Hematopoietic multipotent progenitor cell treated with erythropoietin and hydrocortisone succinate and interleukin-3 and kit ligand, for 6 days (in vitro differentiated cells): ENCODE measurements at regions not wholly inside any gene's neighbourhood (a gene's known extent, or its start where the extent isn't known, plus 50 kb on each side); places are given as distances from the start of the nearest gene placed in this dataset.

Source experiments
- DNase-seq: peaks from one replicate; pipeline ENCODE4 v3.0.0-alpha.2; 2015

DNA sequence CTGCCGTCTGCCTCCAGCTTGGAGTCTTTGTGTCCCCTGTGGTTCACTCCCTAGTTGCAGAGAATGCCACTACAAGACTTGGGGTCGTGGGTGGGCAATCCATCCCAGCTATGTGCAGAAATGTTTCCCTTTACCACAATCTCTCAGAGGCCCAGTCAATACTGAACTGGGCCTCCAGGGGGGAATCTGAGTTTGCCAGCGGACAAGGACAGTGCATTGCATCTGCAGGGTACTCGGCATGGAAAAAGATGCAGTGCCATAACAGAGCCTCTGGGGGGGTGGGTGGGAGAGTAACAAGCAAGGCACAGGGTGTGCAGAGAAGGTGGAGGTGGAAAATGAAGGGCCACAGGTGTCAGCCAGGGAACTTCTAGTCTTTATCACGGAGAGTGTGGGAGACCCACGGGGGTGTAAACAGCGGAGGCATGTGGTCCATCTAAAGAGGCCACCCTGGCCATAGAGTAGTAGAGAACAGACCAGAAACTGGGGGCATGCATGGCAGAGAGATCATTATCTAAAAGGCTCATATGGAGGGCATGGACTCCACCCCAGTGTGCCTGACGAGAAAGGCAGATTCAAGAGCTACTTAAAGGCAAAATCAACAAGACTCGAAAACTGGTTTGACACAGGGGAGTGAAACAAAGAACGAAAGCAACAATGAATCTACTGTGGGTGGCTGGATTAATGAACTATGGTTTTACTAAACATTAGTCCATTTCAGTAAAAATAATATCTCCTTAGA is 182.4 kb downstream of the ANXA2 start:
- no peak for DNase-seq

- no peak for DNase-seq
Observed at GRCh38 chr15:60217161-60217560, 180.6 kb downstream of the ANXA2 start.

- no peak for DNase-seq
Observed at GRCh38 chr15:60218256-60218655, 179.5 kb downstream of the ANXA2 start.

DNA sequence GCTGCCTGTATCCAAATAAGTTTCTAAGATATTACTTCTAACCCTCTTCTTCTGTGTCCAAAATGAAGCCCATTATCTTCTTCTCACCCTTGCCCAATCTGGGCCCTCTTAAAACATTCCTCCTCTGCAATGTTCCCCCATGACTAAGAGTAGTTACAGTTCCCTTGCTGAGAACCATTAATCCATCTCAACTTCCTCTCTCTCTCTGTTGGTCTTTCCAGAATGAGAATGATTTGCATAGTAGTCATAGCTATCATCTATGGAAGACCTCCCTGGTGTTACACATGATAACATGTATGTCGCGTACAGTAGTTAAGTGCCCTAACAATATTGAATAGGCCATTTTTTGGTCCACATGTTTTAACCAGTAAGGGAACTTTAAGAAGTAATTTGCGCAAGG is 177.9 kb downstream of the ANXA2 start:
- no peak for DNase-seq

DNA sequence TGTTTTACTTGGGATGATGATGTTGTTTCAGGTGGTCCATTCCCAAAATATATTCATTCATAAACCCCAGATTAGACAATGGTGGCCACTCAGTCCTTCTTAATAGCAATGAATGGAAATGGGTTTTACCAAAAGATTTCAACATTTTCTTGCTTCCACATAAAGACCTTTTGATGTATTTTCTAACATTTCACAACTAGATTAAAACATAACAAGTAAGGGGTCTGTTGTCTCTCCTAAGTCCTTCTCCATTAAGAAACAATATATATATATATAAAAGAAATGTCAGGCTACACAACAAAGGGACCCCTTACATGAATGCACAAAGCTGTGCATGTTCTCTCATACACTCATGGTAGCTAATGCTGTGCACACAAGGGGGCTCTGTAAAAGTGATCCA is 176.4 kb downstream of the ANXA2 start:
- no peak for DNase-seq

GRCh38 chr15:60222404-60222803 is 175.4 kb downstream of the ANXA2 start:
- no peak for DNase-seq

- no peak for DNase-seq
Observed at GRCh38 chr15:60223176-60223575, 174.6 kb downstream of the ANXA2 start.

- DNase-seq, result no peak
Observed at GRCh38 chr15:60226924-60227323, 170.9 kb downstream of the ANXA2 start.

GRCh38 chr15:60228101-60228500 is 169.7 kb downstream of the ANXA2 start:
- no peak for DNase-seq

- no peak for DNase-seq
Observed at GRCh38 chr15:60228619-60229018, 169.2 kb downstream of the ANXA2 start.

DNA sequence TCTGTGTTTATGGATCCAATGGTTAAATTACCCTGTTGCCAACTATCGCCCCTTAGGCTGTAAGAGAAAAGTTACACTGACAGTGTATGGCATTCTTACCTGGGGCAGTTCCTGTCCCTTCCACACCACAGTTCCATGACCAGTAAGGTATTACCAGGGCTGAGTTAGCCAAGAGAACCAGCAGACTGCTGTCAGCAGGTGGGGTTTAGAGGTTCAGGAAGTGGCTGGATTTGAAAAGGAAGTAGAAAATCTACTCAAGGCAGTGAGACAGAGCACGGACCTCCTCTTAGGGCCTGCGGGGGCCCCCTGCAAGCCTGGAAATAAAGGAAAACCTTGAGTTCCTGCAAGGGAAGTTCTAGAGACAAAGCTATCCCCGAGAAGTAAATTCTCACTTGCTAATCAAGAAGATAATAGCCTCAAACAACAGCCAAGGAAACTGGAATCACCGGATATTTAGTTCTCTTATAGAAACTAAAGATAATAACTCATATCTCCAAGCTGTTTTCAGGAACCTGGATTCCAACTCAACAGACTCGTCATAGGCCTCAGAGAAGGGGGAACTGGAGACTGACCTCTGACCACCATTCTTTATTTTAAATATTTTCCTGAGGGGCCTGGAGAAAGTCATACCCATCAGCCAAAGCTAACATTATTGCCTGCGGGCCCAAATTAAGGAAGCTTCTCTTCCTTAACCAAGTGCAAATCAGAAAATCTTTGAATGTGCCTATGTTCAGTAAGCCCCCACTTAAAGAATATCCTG is 161.7 kb downstream of the ANXA2 start:
- no peak for DNase-seq

GRCh38 chr15:60237446-60237845 is 160.3 kb downstream of the ANXA2 start:
- DNase-seq, result no peak

- no peak for DNase-seq
Observed at GRCh38 chr15:60243769-60244168, 154.0 kb downstream of the ANXA2 start.

- no peak for DNase-seq
Observed at GRCh38 chr15:60244813-60245212, 153.0 kb downstream of the ANXA2 start.

DNA sequence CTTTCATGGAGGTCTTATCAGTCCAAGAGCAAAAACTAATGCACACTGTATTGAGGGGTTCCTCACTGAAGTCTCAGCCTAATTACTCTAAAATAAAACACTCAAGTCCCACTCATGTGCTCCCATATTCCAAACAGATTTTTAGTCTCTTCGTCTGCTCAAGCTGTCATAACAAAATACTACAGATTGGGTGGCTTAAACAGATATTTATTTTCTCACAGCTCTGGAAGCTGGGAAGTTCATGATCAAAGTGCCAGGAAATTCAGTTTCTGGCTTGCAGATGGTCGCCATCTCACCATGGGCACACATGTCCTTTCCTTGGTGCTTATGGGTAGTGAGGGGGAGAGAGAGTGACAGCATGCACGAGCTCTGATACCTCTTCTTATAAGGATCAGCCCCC is 147.5 kb downstream of the ANXA2 start:
- no peak for DNase-seq

DNA sequence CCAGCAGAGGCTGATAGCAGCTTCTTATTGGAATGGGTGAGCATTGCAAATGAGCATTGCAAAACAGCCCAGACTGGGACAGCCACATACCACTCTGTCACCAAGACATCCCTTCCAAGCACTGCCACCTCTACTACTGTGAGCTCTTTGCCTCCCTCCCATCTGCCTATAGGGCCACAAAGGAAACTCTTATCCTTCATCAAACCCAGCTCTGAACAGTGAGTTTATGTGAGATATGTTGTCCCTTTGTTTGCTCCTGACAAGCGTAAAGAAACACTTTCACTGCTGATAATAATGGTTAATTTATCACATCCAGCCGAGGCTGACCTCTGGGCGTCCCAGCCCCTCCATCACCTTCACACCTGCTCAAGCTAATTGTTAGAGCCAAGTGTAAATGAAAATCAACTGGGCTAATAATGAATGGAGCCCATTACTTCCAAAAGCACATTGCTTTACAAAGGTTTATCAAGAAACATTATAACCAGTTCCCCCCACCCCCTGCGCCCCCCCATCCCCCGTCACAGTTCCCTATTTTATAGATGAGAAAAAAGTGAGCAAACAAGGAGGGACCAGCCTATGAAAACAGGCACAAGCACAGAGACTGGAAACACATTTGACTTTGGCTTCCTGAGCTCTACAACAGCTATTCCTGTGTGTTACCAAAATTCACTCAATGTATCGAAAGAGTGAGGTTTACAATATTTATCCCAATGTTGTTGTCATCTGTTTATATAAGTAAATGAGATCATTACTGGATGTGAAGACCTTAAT is 146.3 kb downstream of the ANXA2 start:
- no peak for DNase-seq

- no peak for DNase-seq
Observed at GRCh38 chr15:60254416-60254815, 143.4 kb downstream of the ANXA2 start.

DNA sequence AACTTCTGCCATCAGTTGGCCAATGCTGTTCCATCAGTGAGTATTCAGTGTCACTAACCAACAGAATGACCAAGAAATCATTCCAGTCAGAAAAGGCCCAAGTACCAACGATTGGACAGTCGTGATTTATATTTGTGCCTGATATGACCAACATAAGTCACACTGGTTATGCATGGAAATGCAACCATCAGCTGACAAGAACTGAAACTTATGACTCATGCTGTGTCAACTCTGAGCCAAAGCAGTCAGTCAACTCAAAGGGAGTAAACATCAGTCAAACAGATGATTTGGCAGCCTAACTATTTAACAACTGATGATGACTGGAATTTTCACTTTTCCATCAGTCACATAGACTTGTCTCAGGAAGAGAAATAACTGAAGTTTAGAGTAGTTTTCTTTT is 142.4 kb downstream of the ANXA2 start:
- DNase-seq, result no peak

DNA sequence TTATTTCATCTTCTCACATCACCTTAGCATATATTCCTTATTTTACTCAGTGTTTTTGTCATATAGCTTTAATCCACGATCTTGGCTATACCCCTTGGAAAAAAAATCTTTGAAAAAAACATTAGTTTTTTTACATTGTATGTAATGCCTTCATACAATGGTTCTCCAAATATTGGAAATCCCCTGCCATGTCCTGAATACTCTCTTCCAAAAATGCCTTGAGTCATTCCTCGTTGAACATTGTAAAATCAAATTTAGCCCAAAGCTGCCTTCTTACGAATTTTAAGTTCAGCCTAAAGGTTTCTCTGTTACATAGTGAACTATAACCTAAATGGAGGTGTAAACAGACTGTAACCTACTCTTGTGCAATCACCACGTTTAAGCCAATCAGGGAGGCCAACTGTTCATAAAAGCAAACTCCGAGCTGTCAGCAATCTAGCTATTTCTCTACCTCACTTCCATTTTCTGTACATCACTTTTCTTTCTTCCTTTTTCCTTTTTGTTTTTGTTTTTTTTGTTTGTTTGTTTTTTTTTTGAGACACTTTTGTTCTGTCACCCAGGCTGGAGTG is 140.1 kb downstream of the ANXA2 start:
- no peak for DNase-seq

- DNase-seq, result no peak
Observed at GRCh38 chr15:60259469-60259868, 138.3 kb downstream of the ANXA2 start.

GRCh38 chr15:60264088-60264487 is 133.7 kb downstream of the ANXA2 start:
- DNase-seq, result no peak

- no peak for DNase-seq
Observed at GRCh38 chr15:60264566-60264965, 133.2 kb downstream of the ANXA2 start.

GRCh38 chr15:60265057-60265456 is 132.7 kb downstream of the ANXA2 start:
- no peak for DNase-seq
